Ecto neural progenitor cell (in vitro differentiated cells): ENCODE measurements at regions not wholly inside any gene's neighbourhood (a gene's known extent, or its start where the extent isn't known, plus 50 kb on each side); places are given as distances from the start of the nearest gene placed in this dataset.
"Not testable (repeated sequence)": the region's sequence is repeated elsewhere in the genome, so short reads cannot be mapped to it uniquely, and the experiment has no call there.

Experiments used
- DNase-seq: peaks from one replicate; pipeline ENCODE4 v3.0.0-alpha.2; 2018; ENCODE audit warnings: low spot score

GRCh38 chr3:74830845-74831244 lies 216.4 kb upstream of the CNTN3 start:
- DNase-seq = not testable (repeated sequence)

- DNase-seq = not testable (repeated sequence)
Observed at GRCh38 chr3:74825404-74825803, 210.9 kb upstream of the CNTN3 start.

GRCh38 chr3:74824366-74824765 lies 209.9 kb upstream of the CNTN3 start:
- no peak for DNase-seq

GRCh38 chr3:74814181-74814580 lies 199.7 kb upstream of the CNTN3 start:
- no peak for DNase-seq

- no peak for DNase-seq
Observed at GRCh38 chr3:74812756-74813155, 198.3 kb upstream of the CNTN3 start.

GRCh38 chr3:74808506-74809275 lies 194.2 kb upstream of the CNTN3 start:
- DNase-seq = no peak

GRCh38 chr3:74801924-74802323 lies 187.5 kb upstream of the CNTN3 start:
- DNase-seq = no peak

GRCh38 chr3:74789111-74789510 lies 174.7 kb upstream of the CNTN3 start:
- DNase-seq = no peak

GRCh38 chr3:74787011-74787410 lies 172.6 kb upstream of the CNTN3 start:
- DNase-seq = peak; percentile 47

- DNase-seq = no peak
Observed at GRCh38 chr3:74771401-74771800, 156.9 kb upstream of the CNTN3 start.

GRCh38 chr3:74768010-74768409 lies 153.6 kb upstream of the CNTN3 start:
- no peak for DNase-seq

- DNase-seq = no peak
Observed at GRCh38 chr3:74766405-74766804, 151.9 kb upstream of the CNTN3 start.

- DNase-seq = no peak
Observed at GRCh38 chr3:74763830-74764229, 149.4 kb upstream of the CNTN3 start.

- no peak for DNase-seq
Observed at GRCh38 chr3:74756674-74757073, 142.2 kb upstream of the CNTN3 start.

GRCh38 chr3:74752290-74752689 lies 137.8 kb upstream of the CNTN3 start:
- no peak for DNase-seq

GRCh38 chr3:74751775-74752174 lies 137.3 kb upstream of the CNTN3 start:
- no peak for DNase-seq

GRCh38 chr3:74750901-74751300 lies 136.4 kb upstream of the CNTN3 start:
- no peak for DNase-seq

GRCh38 chr3:74739242-74739641 lies 124.8 kb upstream of the CNTN3 start:
- DNase-seq = no peak

- DNase-seq = no peak
Observed at GRCh38 chr3:74722211-74722610, 107.8 kb upstream of the CNTN3 start.

- no peak for DNase-seq
Observed at GRCh38 chr3:74713977-74714376, 99.5 kb upstream of the CNTN3 start.

- DNase-seq = no peak
Observed at GRCh38 chr3:74711913-74712512, 97.6 kb upstream of the CNTN3 start.

GRCh38 chr3:74709951-74710350 lies 95.5 kb upstream of the CNTN3 start:
- no peak for DNase-seq

GRCh38 chr3:74693696-74694393 lies 79.4 kb upstream of the CNTN3 start:
- DNase-seq = no peak
